Activated T-cell treated with anti-CD3 and anti-CD28 coated beads, Interleukin-2, amount 50 U/mL, for 24 hours (primary cell): ENCODE measurements at regions not wholly inside any gene's neighbourhood (a gene's known extent, or its start where the extent isn't known, plus 50 kb on each side); places are given as distances from the start of the nearest gene placed in this dataset.
"Not testable (repeated sequence)": the region's sequence is repeated elsewhere in the genome, so short reads cannot be mapped to it uniquely, and the experiment has no call there.

ENCODE experiments used
- DNase-seq: peaks from one replicate; pipeline ENCODE4 v3.0.0-alpha.2; 2020
- H3K27ac Mint-ChIP-seq: 2 replicates; pipeline ENCODE4 v1.8.0; 2020; ENCODE audit warnings: mild to moderate bottlenecking, mixed read lengths
- H3K27me3 Mint-ChIP-seq: 2 replicates; pipeline ENCODE4 v1.8.0; 2020; ENCODE audit warnings: mixed read lengths
- H3K36me3 Mint-ChIP-seq: 2 replicates; pipeline ENCODE4 v1.8.0; 2020; ENCODE audit warnings: low read depth, mixed read lengths
- H3K4me1 Mint-ChIP-seq: 2 replicates; pipeline ENCODE4 v1.8.0; 2020; ENCODE audit warnings: low read depth, mixed read lengths
- H3K4me3 Mint-ChIP-seq: 2 replicates; pipeline ENCODE4 v1.8.0; 2020; ENCODE audit warnings: mild to moderate bottlenecking, moderate library complexity, mixed read lengths
- H3K9me3 Mint-ChIP-seq: 2 replicates; pipeline ENCODE4 v1.8.0; 2020; ENCODE audit warnings: mixed read lengths

DNA sequence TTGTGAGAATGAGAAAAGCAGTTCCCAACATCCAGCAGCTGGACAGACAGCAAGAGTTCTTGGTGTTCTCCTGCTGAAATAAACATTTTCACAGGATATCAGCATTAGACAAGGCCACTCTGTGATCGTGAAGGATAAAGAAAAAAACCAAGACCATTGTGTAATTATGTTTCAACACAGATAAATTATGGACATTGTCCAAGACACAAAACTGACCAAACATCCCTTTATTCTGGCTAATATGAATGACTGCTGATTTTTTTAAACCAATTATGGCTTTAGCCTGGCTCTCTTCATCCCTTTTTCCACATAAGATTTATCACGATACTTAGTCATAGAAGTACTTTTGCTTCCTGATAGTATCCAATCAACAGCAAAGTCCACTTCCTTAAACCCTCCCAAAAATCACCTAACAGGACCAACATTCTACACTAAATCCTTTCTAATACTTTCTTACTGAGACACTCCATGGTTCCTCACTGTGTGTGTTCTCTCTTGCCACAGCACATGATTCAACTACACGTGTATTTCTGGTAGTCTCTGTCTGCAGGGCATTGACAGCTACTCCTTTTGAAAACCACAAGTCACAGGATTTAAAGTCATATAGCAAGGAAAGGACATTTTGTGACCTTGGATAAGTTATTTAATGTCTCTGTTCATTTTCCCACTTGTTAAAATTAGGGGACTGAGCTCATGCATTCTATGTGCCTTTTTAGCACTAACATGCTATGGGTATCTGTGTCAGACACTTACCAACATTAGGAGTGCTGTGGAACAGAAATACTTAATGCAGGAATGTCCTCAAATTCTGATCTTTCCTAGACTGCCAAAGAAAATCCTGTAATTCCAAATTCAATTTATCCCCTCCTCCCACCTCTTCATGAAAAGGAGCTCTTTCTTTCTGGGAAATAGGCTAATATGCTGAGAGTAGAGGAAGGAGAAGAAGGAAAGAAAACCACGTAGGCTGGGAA is 137.2 kb upstream of the PGRMC2 start:
- no peak for DNase-seq
- Mint-ChIP-seq H3K4me3 (no peak overlapping the region), H3K4me1 (no peaks in the 10 kb centered on the region), H3K27me3 (no peaks in the 10 kb centered on the region), H3K36me3 (no peaks in the 10 kb centered on the region), H3K9me3 (peaks cover 4% of the 10 kb centered on the region), H3K27ac (no peak overlapping the region)

GRCh38 chr4:128422296-128422695 is 134.7 kb upstream of the PGRMC2 start:
- not testable (repeated sequence) for H3K27ac Mint-ChIP-seq, H3K4me3 Mint-ChIP-seq, DNase-seq, H3K27me3 Mint-ChIP-seq, H3K36me3 Mint-ChIP-seq, H3K4me1 Mint-ChIP-seq, H3K9me3 Mint-ChIP-seq

DNA sequence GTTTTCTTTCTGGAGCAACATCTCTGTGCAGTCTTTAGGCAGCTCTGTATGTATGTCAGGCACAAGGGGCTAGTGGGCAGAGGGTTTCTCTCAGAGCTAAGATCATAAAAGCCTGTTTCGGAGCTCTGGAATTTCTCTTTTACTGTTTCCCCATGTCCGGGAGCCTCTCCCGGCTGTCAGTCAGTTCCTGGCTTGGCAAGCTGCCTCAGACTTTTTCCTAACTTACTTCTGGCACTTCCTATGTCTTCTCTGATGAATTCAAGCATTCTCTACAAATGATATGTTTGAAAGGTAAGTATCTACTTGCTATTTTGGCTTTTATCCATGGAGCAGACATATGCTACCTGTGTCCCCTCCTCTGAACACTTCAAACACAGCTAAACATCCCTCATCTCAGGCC is 129.3 kb upstream of the PGRMC2 start:
- H3K9me3 Mint-ChIP-seq: no peaks in the 10 kb centered on the region
- no peaks in the 10 kb centered on the region for H3K4me1 Mint-ChIP-seq
- H3K4me3 Mint-ChIP-seq: no peak overlapping the region
- H3K36me3 Mint-ChIP-seq: no peaks in the 10 kb centered on the region
- H3K27ac Mint-ChIP-seq: no peak overlapping the region
- H3K27me3 Mint-ChIP-seq: no peaks in the 10 kb centered on the region
- no peak for DNase-seq

- Mint-ChIP-seq H3K4me3 (no peak overlapping the region), H3K9me3 (peaks cover 12% of the 10 kb centered on the region), H3K4me1 (peaks cover 2% of the 10 kb centered on the region), H3K36me3 (peaks cover 3% of the 10 kb centered on the region), H3K27me3 (no peaks in the 10 kb centered on the region), H3K27ac (no peak overlapping the region)
- DNase-seq: no peak
Measured at GRCh38 chr4:128410037-128410436, 122.4 kb upstream of the PGRMC2 start.

GRCh38 chr4:128403586-128403985 is 116.0 kb upstream of the PGRMC2 start:
- no peaks in the 10 kb centered on the region for H3K4me1 Mint-ChIP-seq
- peaks cover 9% of the 10 kb centered on the region for H3K36me3 Mint-ChIP-seq
- DNase-seq: no peak
- H3K27me3 Mint-ChIP-seq: no peaks in the 10 kb centered on the region
- no peak overlapping the region for H3K27ac Mint-ChIP-seq
- peaks cover 19% of the 10 kb centered on the region for H3K9me3 Mint-ChIP-seq
- no peak overlapping the region for H3K4me3 Mint-ChIP-seq

DNA sequence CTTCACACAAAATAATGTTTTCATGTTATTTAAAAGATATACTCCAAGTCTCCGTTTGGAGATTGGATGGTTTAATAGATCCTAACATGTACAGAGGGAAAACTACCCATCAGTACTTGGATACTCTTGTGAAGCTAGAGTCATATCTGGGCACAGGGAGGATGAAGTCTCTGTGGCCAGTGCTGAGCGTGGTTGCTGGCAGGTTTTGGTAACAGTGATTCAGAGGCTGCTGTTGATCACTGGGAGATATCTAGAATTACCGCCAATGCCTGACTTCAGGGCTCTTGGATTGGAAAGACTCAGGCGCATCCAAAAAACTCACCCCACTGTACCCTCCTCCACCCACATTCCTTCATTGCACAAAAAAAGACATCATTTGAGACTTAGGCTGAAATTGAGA is 107.2 kb upstream of the PGRMC2 start:
- H3K36me3 Mint-ChIP-seq: no peaks in the 10 kb centered on the region
- H3K9me3 Mint-ChIP-seq: peaks cover 2% of the 10 kb centered on the region
- H3K4me3 Mint-ChIP-seq: no peak overlapping the region
- DNase-seq: no peak
- H3K4me1 Mint-ChIP-seq: no peaks in the 10 kb centered on the region
- H3K27me3 Mint-ChIP-seq: no peaks in the 10 kb centered on the region
- no peak overlapping the region for H3K27ac Mint-ChIP-seq

GRCh38 chr4:128393101-128393704 is 105.6 kb upstream of the PGRMC2 start:
- no peaks in the 10 kb centered on the region for H3K4me1 Mint-ChIP-seq
- no peak for DNase-seq
- no peaks in the 10 kb centered on the region for H3K27me3 Mint-ChIP-seq
- no peak overlapping the region for H3K4me3 Mint-ChIP-seq
- H3K27ac Mint-ChIP-seq: no peak overlapping the region
- peaks cover 2% of the 10 kb centered on the region for H3K9me3 Mint-ChIP-seq
- H3K36me3 Mint-ChIP-seq: no peaks in the 10 kb centered on the region

DNA sequence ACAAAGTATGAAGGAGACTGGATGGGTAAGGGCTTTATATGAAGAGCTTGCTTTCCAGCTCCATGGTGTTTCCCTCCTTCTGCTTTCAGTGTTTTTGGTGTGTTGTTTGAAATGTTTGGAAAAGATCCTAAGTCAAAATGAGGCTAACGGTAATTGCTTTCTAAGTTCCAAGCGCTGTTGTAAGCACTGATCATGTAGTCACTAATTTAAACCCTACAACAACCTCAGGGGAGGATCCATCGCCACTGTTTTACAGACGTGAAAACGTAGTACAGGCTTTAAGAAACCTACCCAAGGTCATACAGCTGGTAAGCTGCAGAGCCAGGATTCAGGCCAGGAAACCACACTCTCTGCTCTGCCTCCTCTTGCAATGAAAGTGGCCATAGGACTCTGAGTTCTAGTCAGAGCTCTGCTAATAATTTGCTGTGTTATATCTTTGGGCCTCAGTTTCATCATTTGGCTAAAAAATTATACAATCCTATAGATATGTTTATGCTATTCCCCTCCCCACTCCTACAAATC is 102.9 kb upstream of the PGRMC2 start:
- H3K27ac Mint-ChIP-seq: no peak overlapping the region
- no peaks in the 10 kb centered on the region for H3K4me1 Mint-ChIP-seq
- DNase-seq: no peak
- no peaks in the 10 kb centered on the region for H3K27me3 Mint-ChIP-seq
- H3K36me3 Mint-ChIP-seq: no peaks in the 10 kb centered on the region
- H3K4me3 Mint-ChIP-seq: no peak overlapping the region
- H3K9me3 Mint-ChIP-seq: no peaks in the 10 kb centered on the region

DNA sequence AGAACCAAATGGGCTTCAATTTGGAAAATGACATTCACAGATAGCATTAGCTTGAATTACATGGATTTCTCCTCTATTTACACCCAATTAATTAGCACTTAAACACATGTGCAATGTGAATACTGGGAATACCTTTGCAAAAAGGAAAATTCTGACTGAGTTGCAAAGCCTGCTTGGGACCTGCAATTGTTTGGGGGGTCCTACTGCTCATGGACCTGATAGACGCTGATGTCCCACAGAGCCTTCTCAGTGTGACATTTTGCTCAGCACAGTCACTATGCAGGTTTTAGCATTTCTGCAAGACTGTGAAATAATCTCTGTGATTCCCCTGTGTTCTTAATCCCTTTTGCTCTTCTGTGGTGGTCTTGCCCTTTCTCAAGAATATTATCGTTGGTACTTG is 101.2 kb upstream of the PGRMC2 start:
- H3K27ac Mint-ChIP-seq: no peak overlapping the region
- no peaks in the 10 kb centered on the region for H3K9me3 Mint-ChIP-seq
- no peaks in the 10 kb centered on the region for H3K27me3 Mint-ChIP-seq
- H3K4me1 Mint-ChIP-seq: no peaks in the 10 kb centered on the region
- H3K36me3 Mint-ChIP-seq: no peaks in the 10 kb centered on the region
- DNase-seq: no peak
- H3K4me3 Mint-ChIP-seq: no peak overlapping the region

DNA sequence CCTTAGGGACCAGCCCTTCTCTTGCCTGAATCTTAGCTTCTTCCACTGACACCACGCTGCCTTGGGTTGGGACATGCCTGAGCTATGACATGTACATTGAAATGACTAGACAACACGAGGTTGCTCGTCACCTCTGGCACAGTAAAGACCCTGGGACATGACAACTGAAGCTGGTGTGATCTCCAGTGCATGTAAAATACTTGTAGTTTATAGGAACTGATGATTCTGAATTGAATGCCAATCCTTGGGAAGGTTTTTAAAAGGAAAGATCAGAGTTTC is 100.7 kb upstream of the PGRMC2 start:
- Mint-ChIP-seq H3K27ac (no peak overlapping the region), H3K36me3 (no peaks in the 10 kb centered on the region), H3K4me1 (no peaks in the 10 kb centered on the region), H3K4me3 (no peak overlapping the region), H3K9me3 (no peaks in the 10 kb centered on the region), H3K27me3 (no peaks in the 10 kb centered on the region)
- no peak for DNase-seq

DNA sequence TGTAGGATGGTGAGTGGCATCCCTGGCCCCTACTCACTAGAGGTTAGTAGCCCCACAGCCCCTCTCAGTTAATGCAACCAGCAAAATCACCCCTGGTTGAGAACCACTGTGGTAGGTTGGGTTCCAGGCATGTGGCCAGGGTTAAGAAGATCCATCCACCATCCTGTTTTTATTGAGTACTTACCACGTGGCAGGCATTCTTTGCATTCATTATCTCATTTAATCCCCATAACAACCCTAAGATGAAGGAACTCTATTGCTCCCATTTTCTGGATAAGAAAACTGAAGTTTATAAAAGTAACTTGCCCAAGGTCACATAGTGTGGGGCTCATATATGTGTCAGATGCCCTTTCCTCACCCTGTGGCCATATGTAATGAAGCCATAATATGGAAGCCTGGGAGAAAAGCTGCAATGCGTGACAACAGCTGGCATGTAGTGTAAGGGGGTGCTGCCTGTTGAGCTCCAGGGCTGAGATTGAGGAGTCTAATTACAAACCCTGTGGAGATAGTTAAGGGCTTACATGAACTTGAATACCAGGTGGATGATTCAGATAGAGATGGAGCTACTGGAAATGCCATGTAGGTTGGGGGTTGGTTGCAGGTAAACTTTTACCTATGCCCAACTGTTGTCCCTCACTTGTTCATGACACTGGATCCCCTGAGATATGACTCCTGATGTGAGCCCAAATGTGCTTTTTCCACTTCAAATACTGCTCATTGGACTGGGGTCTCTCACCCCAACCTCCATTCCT is 100.2 kb upstream of the PGRMC2 start:
- no peaks in the 10 kb centered on the region for H3K27me3 Mint-ChIP-seq
- no peak overlapping the region for H3K4me3 Mint-ChIP-seq
- no peaks in the 10 kb centered on the region for H3K4me1 Mint-ChIP-seq
- DNase-seq: no peak
- no peak overlapping the region for H3K27ac Mint-ChIP-seq
- no peaks in the 10 kb centered on the region for H3K9me3 Mint-ChIP-seq
- H3K36me3 Mint-ChIP-seq: no peaks in the 10 kb centered on the region

DNA sequence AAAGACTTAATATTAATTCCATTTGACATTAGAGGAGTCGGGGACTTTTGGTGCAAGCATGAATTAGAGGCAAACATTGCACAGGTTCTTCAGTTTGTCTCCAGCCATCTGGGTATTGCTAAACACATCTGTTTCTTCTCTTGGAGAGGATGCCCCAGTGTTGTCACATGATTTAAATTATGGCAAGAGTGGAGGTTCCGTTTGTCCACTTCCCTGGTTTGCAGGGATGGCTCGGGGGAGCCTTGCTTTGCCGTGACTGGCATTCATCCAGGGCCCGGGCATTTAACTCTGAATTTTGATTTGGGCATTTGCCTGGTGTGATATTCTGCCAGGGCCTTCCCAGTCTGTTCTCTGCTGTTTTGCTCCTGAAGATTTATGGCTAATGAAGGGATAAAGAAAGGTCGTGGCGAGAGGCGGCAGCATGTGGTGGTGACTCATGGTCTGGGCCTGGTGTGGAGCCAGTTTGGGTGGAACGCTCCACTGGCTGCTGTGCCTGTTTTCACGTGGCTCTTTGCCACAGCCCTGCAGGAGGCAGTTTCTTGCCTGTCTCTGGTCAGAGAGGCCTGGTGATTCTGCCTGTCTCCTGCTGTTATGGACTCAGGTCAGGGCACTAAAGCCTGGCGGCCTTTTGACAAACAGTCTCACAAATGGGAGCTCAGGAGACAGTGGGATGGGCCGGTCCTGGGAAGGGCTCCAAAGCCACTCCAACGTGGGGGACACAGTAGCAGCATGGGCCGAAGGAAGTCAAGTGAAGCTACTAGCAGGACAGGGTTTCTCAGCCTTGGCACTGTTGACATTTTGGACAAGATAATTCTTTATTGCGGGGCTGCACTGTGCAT is 99.4 kb upstream of the PGRMC2 start:
- Mint-ChIP-seq H3K9me3 (no peaks in the 10 kb centered on the region), H3K27ac (no peak overlapping the region), H3K4me3 (no peak overlapping the region), H3K27me3 (no peaks in the 10 kb centered on the region), H3K36me3 (no peaks in the 10 kb centered on the region), H3K4me1 (no peaks in the 10 kb centered on the region)
- DNase-seq: no peak

DNA sequence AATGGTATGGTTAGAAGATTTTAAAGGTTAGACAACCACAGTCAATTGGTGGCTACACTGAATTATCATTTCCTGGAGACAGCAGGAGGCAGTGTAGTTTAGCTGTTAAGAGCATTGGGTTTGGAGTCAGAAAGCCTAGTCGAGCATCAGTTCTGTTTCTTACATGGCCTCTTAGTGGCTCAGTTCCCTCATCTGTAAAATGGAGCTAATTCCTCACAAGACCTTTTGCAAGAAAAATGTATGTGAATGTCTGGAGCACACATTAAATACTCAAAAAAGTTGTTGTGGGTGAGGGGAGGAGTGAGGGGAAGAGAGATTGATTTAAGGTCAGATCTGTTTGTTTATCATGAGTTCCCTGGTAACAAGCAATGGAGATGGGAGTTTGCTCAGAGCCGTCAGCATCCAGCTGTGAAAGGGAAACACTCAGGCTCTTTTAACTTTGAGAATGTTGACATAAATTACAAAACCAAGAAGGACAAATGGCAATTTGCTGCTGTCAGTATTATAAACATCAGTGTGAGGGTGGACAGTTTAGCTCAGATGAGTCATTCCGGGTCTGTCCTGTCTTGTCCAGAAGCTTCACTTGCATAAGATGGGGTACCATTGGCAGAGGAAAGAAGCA is 98.2 kb upstream of the PGRMC2 start:
- no peak for DNase-seq
- Mint-ChIP-seq H3K27me3 (no peaks in the 10 kb centered on the region), H3K27ac (no peak overlapping the region), H3K36me3 (no peaks in the 10 kb centered on the region), H3K4me1 (no peaks in the 10 kb centered on the region), H3K9me3 (no peaks in the 10 kb centered on the region), H3K4me3 (no peak overlapping the region)
